Neuronal stem cell (in vitro differentiated cells): ENCODE measurements at regions not wholly inside any gene's neighbourhood (a gene's known extent, or its start where the extent isn't known, plus 50 kb on each side); places are given as distances from the start of the nearest gene placed in this dataset.
"Not testable (repeated sequence)": the region's sequence is repeated elsewhere in the genome, so short reads cannot be mapped to it uniquely, and the experiment has no call there.

ENCODE experiments used
- DNase-seq: peaks from one replicate; pipeline ENCODE4 v3.0.0-alpha.2; 2013; ENCODE audit warnings: low spot score
- H2AFZ ChIP-seq: one replicate; pipeline ENCODE4 v1.6.1; 2013; ENCODE audit warnings: mild to moderate bottlenecking, low read length, inconsistent platforms
- H2AK5ac ChIP-seq: 2 replicates; pipeline ENCODE4 v1.6.1; 2013; ENCODE audit warnings: low read depth, mild to moderate bottlenecking, inconsistent platforms, low read length, moderate library complexity, mixed read lengths
- H2BK120ac ChIP-seq: 2 replicates; pipeline ENCODE4 v1.6.1; 2013; ENCODE audit warnings: low read depth, mild to moderate bottlenecking, inconsistent platforms, low read length, moderate library complexity, mixed read lengths
- H2BK12ac ChIP-seq: one replicate; pipeline ENCODE4 v1.6.1; 2013; ENCODE audit warnings: low read length, inconsistent platforms
- H2BK15ac ChIP-seq: 2 replicates; pipeline ENCODE4 v1.6.1; 2013; ENCODE audit warnings: mild to moderate bottlenecking, low read length, inconsistent platforms, mixed read lengths
- H2BK5ac ChIP-seq: one replicate; pipeline ENCODE4 v1.6.1; 2013; ENCODE audit warnings: inconsistent platforms, mild to moderate bottlenecking, low read length, moderate library complexity
- H3K14ac ChIP-seq: one replicate; pipeline ENCODE4 v1.6.1; 2013; ENCODE audit warnings: low read length, inconsistent platforms
- H3K18ac ChIP-seq: 2 replicates; pipeline ENCODE4 v1.6.1; 2013; ENCODE audit warnings: low read length, inconsistent platforms
- H3K23ac ChIP-seq: 2 replicates; pipeline ENCODE4 v1.6.1; 2013; ENCODE audit warnings: low read depth, mild to moderate bottlenecking, mixed read lengths, low read length, inconsistent platforms; ENCODE audit not compliant: poor library complexity
- H3K27ac ChIP-seq: replicated peaks from 3 replicates; pipeline ENCODE4 v1.5.1; 2013; ENCODE audit warnings: low read length, inconsistent platforms
- H3K27me3 ChIP-seq, 3 experiments: 2 replicates each; pipeline ENCODE4 v1.6.1; 2013; ENCODE audit warnings: low read length in 3 of 3, mild to moderate bottlenecking in 2 of 3, inconsistent platforms in 1 of 3, low read depth in 1 of 3, mixed read lengths in 1 of 3, moderate library complexity in 1 of 3; ENCODE audit not compliant: control insufficient read depth in 3 of 3, insufficient read depth in 3 of 3
- H3K36me3 ChIP-seq, 2 donors: replicated peaks in 1 of 2; 2 replicates each; pipeline ENCODE4 v1.6.1; 2013; ENCODE audit warnings: low read length in 2 of 2; ENCODE audit not compliant: control insufficient read depth in 2 of 2, insufficient read depth in 2 of 2
- H3K4ac ChIP-seq: 2 replicates; pipeline ENCODE4 v1.6.1; 2013; ENCODE audit warnings: inconsistent platforms, mild to moderate bottlenecking, low read length, moderate library complexity
- H3K4me1 ChIP-seq, 2 donors: 1 replicate in 1 of 2; 2 replicates in 1 of 2; pipeline ENCODE4 v1.6.1; 2013; ENCODE audit warnings: low read length in 2 of 2, low read depth in 1 of 2; ENCODE audit not compliant: control insufficient read depth in 2 of 2, insufficient read depth in 1 of 2
- H3K4me2 ChIP-seq: one replicate; pipeline ENCODE4 v1.6.1; 2013; ENCODE audit warnings: mild to moderate bottlenecking, low read length, inconsistent platforms; ENCODE audit not compliant: insufficient read depth, poor library complexity, severe bottlenecking
- H3K4me3 ChIP-seq, 2 donors: 2 replicates each; pipeline ENCODE4 v1.5.1; 2013; ENCODE audit warnings: low read length in 2 of 2, mild to moderate bottlenecking in 2 of 2, inconsistent platforms in 1 of 2, moderate library complexity in 1 of 2
- H3K79me1 ChIP-seq: one replicate; pipeline ENCODE4 v1.6.1; 2013; ENCODE audit warnings: low read depth, mild to moderate bottlenecking, inconsistent platforms, low read length, moderate library complexity
- H3K9ac ChIP-seq: one replicate; pipeline ENCODE4 v1.6.1; 2013; ENCODE audit warnings: mild to moderate bottlenecking, low read depth, low read length, inconsistent platforms; ENCODE audit not compliant: poor library complexity
- H3K9me3 ChIP-seq, 2 donors: replicated peaks in 1 of 2; 2 replicates each; pipeline versions ENCODE3 to v1.6.1; 2013; ENCODE audit warnings: low read length in 2 of 2, mild to moderate bottlenecking in 2 of 2, inconsistent platforms in 1 of 2, low read depth in 1 of 2, mixed read lengths in 1 of 2, moderate library complexity in 1 of 2; ENCODE audit not compliant: control insufficient read depth in 2 of 2, insufficient read depth in 1 of 2
- H4K8ac ChIP-seq: one replicate; pipeline ENCODE4 v1.6.1; 2013; ENCODE audit warnings: low read depth, mild to moderate bottlenecking, inconsistent platforms, low read length, moderate library complexity
- H4K91ac ChIP-seq: one replicate; pipeline ENCODE4 v1.6.1; 2013; ENCODE audit warnings: low read length, low read depth, mild to moderate bottlenecking, inconsistent platforms; ENCODE audit not compliant: poor library complexity
- WGBS, 2 donors: extraction: QIAGEN DNeasy Blood & Tissue Kit; methylation state at CpG; one replicate each; pipeline ENCODE4 v1.1.7; 2013; ENCODE audit warnings: missing lambda C conversion rate in 2 of 2, mixed read lengths in 1 of 2; ENCODE audit not compliant: insufficient read length in 2 of 2, insufficient replicate concordance in 1 of 2; ENCODE audit errors: extremely low coverage in 2 of 2; 5-methylcytosine and 5-hydroxymethylcytosine counted together

- Histone ChIP-seq H2BK12ac (no peak overlapping the region), H2AK5ac (no peak overlapping the region), H2BK120ac (no peak overlapping the region), H3K27me3 (no peaks in the 10 kb centered on the region), H3K79me1 (no peaks in the 10 kb centered on the region), H3K4me3 (no peak overlapping the region), H2AFZ (no peak overlapping the region), H3K4ac (no peak overlapping the region), H3K23ac (peak overlapping the region; percentile 74), H4K8ac (no peak overlapping the region), H3K9me3 (no peaks in the 10 kb centered on the region), H3K14ac (no peak overlapping the region), H3K9ac (no peak overlapping the region), H3K27ac (no peak overlapping the region), H3K18ac (no peak overlapping the region), H3K4me1 (no peaks in the 10 kb centered on the region), H3K36me3 (no peaks in the 10 kb centered on the region), H3K4me2 (no peak overlapping the region), H2BK15ac (no peak overlapping the region), H4K91ac (no peak overlapping the region), H2BK5ac (no peak overlapping the region)
- no peak for DNase-seq
- no CpG with 5 or more reads among the region's 4 CpGs for WGBS, 2 donors
These were observed 255.3 kb downstream of the VAPA start for GRCh38 chr18:10169064-10169562.

DNA sequence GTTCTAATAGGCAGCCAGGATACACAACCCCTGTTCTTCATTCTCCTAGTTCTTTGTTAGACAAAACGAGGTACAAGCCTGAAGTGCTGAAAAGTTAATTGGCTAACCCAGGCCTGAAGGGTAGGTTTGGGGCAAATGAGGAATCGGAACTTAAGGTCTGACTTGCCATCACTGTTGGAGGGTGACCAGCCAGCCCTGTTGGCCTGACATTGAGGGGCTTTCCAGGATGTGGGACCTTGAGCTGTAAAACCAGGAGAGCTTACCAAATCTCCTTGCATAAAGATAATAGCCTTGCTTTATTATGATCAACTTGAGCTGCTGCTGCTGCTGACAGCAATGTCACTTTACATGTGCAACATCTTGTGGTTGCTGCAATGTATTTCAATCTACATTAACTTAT, 256.0 kb downstream of the VAPA start:
- no CpG with 5 or more reads among the region's 2 CpGs for WGBS, 2 donors

GRCh38 chr18:10170375-10170774, 256.6 kb downstream of the VAPA start:
- H3K27me3 ChIP-seq = no peaks in the 10 kb centered on the region
- no peak overlapping the region for H3K23ac ChIP-seq
- H3K79me1 ChIP-seq = no peaks in the 10 kb centered on the region
- H3K4ac ChIP-seq = no peak overlapping the region
- H3K4me1 ChIP-seq = no peaks in the 10 kb centered on the region
- H3K18ac ChIP-seq = no peak overlapping the region
- no peak for DNase-seq
- no peak overlapping the region for H4K8ac ChIP-seq
- H3K36me3 ChIP-seq = no peaks in the 10 kb centered on the region
- H3K9me3 ChIP-seq = no peaks in the 10 kb centered on the region
- no peak overlapping the region for H2BK15ac ChIP-seq
- no peak overlapping the region for H4K91ac ChIP-seq
- no peak overlapping the region for H3K4me3 ChIP-seq
- H3K27ac ChIP-seq = no peak overlapping the region
- no peak overlapping the region for H3K14ac ChIP-seq
- H2BK120ac ChIP-seq = no peak overlapping the region
- H2BK5ac ChIP-seq = no peak overlapping the region
- H2AFZ ChIP-seq = no peak overlapping the region
- H3K9ac ChIP-seq = no peak overlapping the region
- no peak overlapping the region for H2AK5ac ChIP-seq
- no peak overlapping the region for H3K4me2 ChIP-seq
- H2BK12ac ChIP-seq = no peak overlapping the region
- no CpG with 5 or more reads among the region's 5 CpGs for WGBS, 2 donors

More for the DNA sequence above, 256.0 kb downstream of the VAPA start:
- H3K4me1 ChIP-seq = no peaks in the 10 kb centered on the region
- H4K91ac ChIP-seq = no peak overlapping the region
- H3K27ac ChIP-seq = no peak overlapping the region
- no peaks in the 10 kb centered on the region for H3K27me3 ChIP-seq
- H3K4me2 ChIP-seq = no peak overlapping the region
- no peaks in the 10 kb centered on the region for H3K79me1 ChIP-seq
- no peak overlapping the region for H2AK5ac ChIP-seq
- no peak overlapping the region for H3K4me3 ChIP-seq
- no peaks in the 10 kb centered on the region for H3K36me3 ChIP-seq
- H3K9me3 ChIP-seq = no peaks in the 10 kb centered on the region
- no peak overlapping the region for H4K8ac ChIP-seq
- no peak overlapping the region for H2BK12ac ChIP-seq
- H2BK15ac ChIP-seq = no peak overlapping the region
- H3K14ac ChIP-seq = no peak overlapping the region
- H2BK5ac ChIP-seq = no peak overlapping the region
- H2AFZ ChIP-seq = no peak overlapping the region
- H3K23ac ChIP-seq = no peak overlapping the region
- no peak for DNase-seq
- no peak overlapping the region for H3K4ac ChIP-seq
- H3K9ac ChIP-seq = no peak overlapping the region
- H3K18ac ChIP-seq = no peak overlapping the region
- no peak overlapping the region for H2BK120ac ChIP-seq

- not testable (repeated sequence) for H3K18ac ChIP-seq, H4K91ac ChIP-seq, H3K14ac ChIP-seq, H3K4me3 ChIP-seq, H4K8ac ChIP-seq, H3K36me3 ChIP-seq, H3K27ac ChIP-seq, H2BK5ac ChIP-seq, H2BK120ac ChIP-seq, H3K9ac ChIP-seq, H3K4me2 ChIP-seq, H3K23ac ChIP-seq, DNase-seq, H3K4me1 ChIP-seq, H3K27me3 ChIP-seq, H2BK15ac ChIP-seq, H2BK12ac ChIP-seq, H3K4ac ChIP-seq, H3K9me3 ChIP-seq, H2AK5ac ChIP-seq, H2AFZ ChIP-seq, H3K79me1 ChIP-seq
- WGBS, 2 donors = no CpG with 5 or more reads among the region's 2 CpGs
These were observed 261.5 kb downstream of the VAPA start for GRCh38 chr18:10175333-10175732.
